Stimulated activated CD8-positive, alpha-beta memory T cell treated with anti-CD3 and anti-CD28 coated beads, Interleukin-7, amount 100 ng/mL, for 48 hours (primary cell): ENCODE measurements at regions not wholly inside any gene's neighbourhood (a gene's known extent, or its start where the extent isn't known, plus 50 kb on each side); places are given as distances from the start of the nearest gene placed in this dataset.
A peak's percentile ranks its signal among the peaks of the same experiment; 100 is the strongest.

Source experiments
- DNase-seq, 2 donors: peaks; one replicate each; pipeline ENCODE4 v3.0.0-alpha.2; 2020; ENCODE audit warnings: low read depth in 1 of 2; ENCODE audit errors: extremely low read depth in 1 of 2

DNA sequence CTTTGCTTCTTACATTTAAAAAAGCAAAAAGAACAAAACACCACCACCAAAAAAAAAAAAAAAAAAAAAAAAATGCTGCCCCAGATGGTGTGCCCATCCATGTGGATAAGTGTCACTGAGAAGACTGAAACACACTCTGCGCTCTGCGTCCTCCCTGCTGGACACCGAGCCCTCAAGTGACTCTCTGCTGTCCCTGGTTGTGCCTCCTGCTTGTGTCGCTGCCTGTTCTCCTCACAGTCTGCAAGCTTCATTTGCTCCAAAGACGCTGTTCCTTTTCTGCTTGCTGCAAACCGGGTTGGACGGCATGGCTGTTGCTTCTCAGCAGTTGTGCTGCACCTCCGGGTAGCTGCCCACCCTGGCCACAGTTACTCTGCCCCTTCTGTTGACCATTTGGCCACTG is 276.2 kb upstream of the ATP2B1 start:
- DNase-seq = no peak

GRCh38 chr12:89983622-89984021 is 275.0 kb upstream of the ATP2B1 start:
- no peak for DNase-seq

DNA sequence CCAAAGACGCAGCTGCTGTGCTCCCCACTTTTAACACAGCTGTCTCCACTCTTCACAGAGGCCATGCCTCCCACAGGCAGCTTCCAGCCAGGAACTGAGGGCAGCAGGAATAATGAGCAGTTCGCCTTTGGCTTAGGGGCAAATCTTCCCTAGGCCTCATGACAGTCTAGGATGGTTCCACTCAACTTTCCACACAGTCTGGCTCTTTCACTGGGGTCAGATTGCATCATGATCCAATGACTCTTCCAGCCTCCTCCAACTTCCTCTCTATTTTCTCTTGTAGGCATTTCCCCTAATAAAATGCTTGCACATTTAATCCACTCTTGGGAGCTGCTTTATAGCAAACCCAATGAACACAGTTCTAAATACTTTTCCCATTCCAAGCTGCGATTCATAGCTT is 271.6 kb upstream of the ATP2B1 start:
- no peak for DNase-seq

DNA sequence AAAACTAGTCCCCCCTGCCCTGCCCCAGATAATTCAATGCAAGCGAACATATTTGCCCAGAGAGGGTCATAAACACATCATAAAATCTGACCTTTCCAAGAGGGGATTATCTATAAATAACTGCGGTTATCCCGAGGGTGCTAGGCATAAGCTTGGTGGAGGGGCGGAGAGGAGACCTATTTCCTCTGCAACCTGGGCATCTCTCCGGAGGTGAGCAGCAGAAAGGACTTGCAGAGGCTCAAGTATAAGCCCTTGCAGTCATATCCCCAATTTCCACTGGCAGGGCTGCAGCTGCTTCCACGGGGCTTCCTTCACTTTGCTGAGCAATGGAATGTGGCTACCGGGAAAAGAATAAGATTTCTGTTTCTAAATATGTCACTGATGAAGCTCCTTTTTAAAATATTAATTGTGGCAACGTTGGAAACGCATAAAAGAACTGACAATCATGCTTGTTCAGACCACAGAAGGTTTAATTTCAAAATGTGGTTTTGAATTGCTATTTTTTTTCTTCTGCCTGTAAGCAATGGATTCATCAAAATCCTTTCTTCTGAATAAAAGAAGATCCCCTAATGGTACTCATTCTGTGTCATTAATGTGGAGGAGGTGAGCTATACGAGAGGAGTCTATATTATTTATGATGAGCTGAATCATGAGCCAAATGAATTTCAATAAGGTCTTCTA is 268.9 kb upstream of the ATP2B1 start:
- DNase-seq = no peak

- DNase-seq = no peak
Measured at GRCh38 chr12:89976866-89977265, 268.2 kb upstream of the ATP2B1 start.

DNA sequence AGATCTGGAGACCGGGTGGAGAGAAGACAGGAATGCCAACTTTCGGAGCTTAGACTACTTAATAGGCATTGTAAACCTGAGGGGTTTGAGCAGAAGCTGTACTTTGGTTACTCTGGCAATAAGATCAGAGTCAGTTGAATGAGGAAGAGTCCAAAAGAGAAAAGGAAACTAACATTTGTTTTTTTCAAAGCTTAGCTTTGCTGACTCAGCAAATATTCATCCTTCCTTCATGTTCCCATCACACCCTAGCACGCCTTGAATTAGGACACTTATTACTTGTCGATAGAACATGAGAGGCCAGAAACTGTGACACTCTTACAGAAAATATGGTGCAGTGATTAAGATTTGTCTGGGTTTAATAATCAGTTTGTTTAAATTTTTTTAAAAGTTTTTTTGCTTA is 266.9 kb upstream of the ATP2B1 start:
- no peak for DNase-seq

- DNase-seq = no peak
Measured at GRCh38 chr12:89971880-89972279, 263.2 kb upstream of the ATP2B1 start.

DNA sequence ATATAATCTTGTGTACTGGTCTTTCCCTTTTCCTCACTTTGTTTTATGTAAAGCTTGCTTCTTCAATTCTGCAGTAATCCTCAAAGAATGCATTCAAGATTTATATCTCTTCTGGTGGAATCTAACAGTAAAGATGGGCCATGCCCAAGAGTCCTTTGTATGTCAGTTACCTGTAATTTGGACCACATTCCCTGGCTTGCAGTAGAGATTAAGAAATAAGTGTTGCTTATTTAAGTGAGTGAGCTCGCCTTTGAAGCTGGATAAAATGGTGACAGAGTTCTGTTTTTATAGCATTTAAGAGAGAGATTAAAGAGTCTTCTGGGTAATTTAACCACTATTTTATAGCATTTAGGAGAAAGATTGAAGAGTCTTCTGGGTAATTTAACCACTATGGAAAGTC is 262.1 kb upstream of the ATP2B1 start:
- DNase-seq = no peak

GRCh38 chr12:89969093-89969492 is 260.5 kb upstream of the ATP2B1 start:
- DNase-seq = no peak

GRCh38 chr12:89968151-89968700 is 259.6 kb upstream of the ATP2B1 start:
- no peak for DNase-seq

DNA sequence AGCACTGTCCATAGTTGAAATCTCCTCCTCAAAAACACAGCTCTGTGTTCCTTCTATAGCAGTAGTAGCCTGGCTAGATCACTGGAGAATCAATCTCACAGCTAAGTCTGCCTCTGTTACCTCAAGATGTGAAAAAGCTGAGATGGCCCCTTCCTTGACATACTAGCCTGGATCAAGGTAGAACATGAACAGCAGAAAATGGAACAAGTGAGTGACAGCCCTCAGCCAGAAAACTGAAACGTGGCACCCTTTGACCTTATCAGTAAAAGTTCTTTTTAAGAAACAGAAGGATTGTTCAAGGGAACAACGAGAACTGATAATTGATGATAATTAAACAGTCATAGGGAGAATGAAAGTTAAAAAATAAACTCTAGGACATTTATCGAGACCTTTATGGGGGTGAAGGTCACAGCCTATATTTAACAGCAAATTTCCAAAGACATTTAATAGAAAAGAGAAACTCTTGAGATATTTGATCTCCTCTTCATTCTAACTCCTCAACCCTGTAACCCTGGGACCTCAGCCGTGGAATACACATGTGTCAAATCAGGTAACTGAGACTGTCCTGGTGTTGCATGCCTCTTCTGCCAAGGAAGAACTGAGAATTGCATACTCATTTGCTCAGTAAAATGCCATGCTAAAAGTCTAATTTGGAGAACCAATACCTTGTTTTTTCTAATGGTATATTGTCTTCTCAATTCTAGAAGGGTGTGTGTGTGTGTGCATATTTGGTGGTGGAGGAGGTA is 258.0 kb upstream of the ATP2B1 start:
- no peak for DNase-seq

GRCh38 chr12:89965993-89966392 is 257.4 kb upstream of the ATP2B1 start:
- DNase-seq = no peak

DNA sequence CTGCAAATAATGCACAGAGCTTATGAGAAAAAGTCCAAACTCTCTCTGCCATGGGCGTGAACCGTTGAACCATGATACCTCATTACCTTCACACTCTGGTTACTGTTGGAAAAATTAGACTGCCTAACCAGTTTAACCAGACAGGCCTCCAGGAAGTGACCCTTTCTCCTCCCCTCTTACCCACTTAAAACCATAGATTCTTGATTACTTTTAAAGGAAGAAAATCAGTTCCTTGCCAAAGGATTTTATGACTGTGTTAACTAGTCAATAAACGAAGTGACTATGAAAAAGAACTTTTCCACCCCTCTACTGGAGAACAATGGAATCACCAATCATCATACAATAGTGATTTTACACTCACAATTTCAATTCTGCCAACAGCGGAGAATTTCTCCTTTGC is 254.0 kb upstream of the ATP2B1 start:
- no peak for DNase-seq

GRCh38 chr12:89960607-89961394 is 252.2 kb upstream of the ATP2B1 start:
- DNase-seq = no peak

DNA sequence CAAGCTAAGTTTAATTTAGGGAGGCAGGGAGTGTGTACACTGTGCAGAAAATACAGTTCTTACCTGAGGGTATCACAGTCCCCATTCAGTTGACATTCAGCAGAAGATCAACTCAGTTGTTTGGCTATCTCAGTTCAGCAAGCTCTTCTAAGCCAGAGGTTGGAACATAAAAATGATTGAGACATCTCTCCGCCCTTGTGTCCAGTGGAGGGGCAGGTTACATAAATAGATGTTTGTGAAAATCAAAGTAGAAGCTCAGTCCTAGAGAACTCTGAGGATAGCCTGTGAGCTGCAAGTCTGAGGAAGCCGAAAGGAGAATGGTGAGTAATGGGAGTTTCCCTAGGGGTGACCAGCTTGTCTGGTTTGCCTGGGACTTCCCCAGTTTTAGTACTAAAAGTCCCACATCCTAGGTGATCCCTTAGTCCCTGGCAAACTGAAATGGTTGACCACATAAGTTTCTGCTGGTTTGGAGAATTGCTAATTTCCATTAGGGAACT is 251.4 kb upstream of the ATP2B1 start:
- DNase-seq = no peak

- DNase-seq = no peak
Measured at GRCh38 chr12:89959179-89959578, 250.5 kb upstream of the ATP2B1 start.

GRCh38 chr12:89954259-89954658 is 245.6 kb upstream of the ATP2B1 start:
- no peak for DNase-seq

- no peak for DNase-seq
Measured at GRCh38 chr12:89951694-89952060, 243.0 kb upstream of the ATP2B1 start.

DNA sequence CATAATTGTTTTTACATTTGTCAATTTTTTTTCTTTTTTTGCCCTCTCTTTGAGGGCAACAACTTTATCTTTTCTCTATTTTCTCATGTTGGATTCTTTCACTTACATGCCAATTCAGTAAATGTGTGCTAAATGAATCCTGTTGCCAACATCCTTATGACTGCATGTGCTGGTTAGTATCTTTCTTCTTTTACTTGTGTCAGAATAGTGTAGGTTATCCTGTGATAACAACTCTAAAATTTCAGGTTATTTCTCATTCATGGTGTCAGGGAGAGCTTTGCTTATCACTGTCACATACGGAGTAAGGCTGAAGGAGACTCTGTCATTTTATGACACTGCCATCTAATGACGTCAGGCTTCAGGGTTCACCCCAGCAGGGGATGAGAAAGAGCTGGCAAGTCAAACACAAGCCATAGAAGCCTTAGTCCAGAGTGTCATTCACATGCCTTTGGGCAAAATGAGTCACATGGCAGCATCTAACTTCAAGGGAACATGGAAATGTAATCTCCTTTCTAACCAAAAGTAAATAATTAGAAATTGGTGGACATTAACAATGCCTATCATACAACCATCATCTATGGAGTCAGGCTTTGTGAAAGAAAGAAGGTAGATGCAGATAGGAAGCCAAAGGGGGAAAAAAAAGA is 242.5 kb upstream of the ATP2B1 start:
- peak in 1 of 2 donors; percentile 12 for DNase-seq

GRCh38 chr12:89950421-89950820 is 241.8 kb upstream of the ATP2B1 start:
- no peak for DNase-seq
